ENCODE measurements at regions not wholly inside any gene's neighbourhood (a gene's known extent, or its start where the extent isn't known, plus 50 kb on each side); places are given as distances from the start of the nearest gene placed in this dataset.

DNA sequence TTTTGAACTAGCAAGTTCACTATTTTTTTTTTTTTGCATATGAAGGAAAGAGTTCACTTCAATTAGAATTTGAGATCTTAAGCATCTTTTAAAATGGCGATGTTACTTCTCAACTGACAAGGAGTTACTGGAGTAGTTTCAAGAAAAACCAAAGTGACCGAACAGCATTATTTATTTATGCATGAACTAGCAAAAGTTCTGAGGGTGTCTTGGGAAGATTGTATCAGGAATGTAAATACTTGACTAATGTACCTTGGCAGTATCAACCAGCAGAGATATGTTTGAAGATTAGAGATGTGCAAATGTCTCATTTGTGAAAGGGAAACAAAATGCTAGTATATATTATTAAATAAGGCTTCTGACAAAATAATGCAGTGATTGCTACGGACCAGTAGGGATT is 203.9 kb downstream of the KBTBD8 start:
- Histone ChIP-seq H4K5ac (ENCODE audit: insufficient read length, low read depth, low read length) (no peak overlapping the region), H3K9ac (replicated peaks in 1 of 4; ENCODE audit: extremely low read depth in 1 of 4, low read depth in 3 of 4, low read length in 3 of 4) (no peak overlapping the region), H2AK5ac (ENCODE audit: low read depth, low read length) (no peak overlapping the region), H2BK15ac (ENCODE audit: low read length) (no peak overlapping the region), H3K4me3 (ENCODE audit: extremely low read depth in 1 of 4, insufficient read depth in 2 of 4, low read depth in 3 of 4, low read length in 4 of 4) (no peak overlapping the region), H3K27me3 (replicated peaks in 1 of 4; ENCODE audit: control insufficient read depth in 3 of 4, extremely low read depth in 1 of 4, insufficient read depth in 3 of 4, low read length in 3 of 4) (no peaks in the 10 kb centered on the region; a peak in 1 of 7 replicates), H2BK120ac (replicated peaks; ENCODE audit: low read depth, low read length) (no peak overlapping the region), H2BK12ac (ENCODE audit: low read depth, low read length) (no peak overlapping the region), H2BK20ac (ENCODE audit: low read length) (no peak overlapping the region), H3K56ac (replicated peaks; ENCODE audit: insufficient read length, low read depth, low read length) (no peak overlapping the region), H3K18ac (ENCODE audit: extremely low read depth, low read length) (no peak overlapping the region), H4K20me1 (replicated peaks in 1 of 2; ENCODE audit: control insufficient read depth in 1 of 2, insufficient read depth in 2 of 2, low read length in 2 of 2) (no peaks in the 10 kb centered on the region), H4K8ac (ENCODE audit: extremely low read depth, insufficient read depth, low read length) (no peak overlapping the region), H2AFZ (ENCODE audit: low read length) (no peak overlapping the region), H3K79me1 (ENCODE audit: low read depth, low read length) (no peaks in the 10 kb centered on the region), H2BK5ac (ENCODE audit: low read depth, low read length) (no peak overlapping the region), H3K4me2 (ENCODE audit: insufficient read depth in 1 of 2, low read depth in 2 of 2, low read length in 2 of 2) (no peak overlapping the region), H3K23me2 (ENCODE audit: low read depth, low read length) (no peaks in the 10 kb centered on the region), H3K79me2 (ENCODE audit: control insufficient read depth in 1 of 2, insufficient read depth in 2 of 2, low read length in 2 of 2) (no peaks in the 10 kb centered on the region), H3K4me1 (replicated peaks in 1 of 4; ENCODE audit: control insufficient read depth in 3 of 4, insufficient read depth in 4 of 4, low read length in 3 of 4) (peaks cover 0 to 3% (median 2%) of the 10 kb centered on the region in 4 experiments; a peak in 2 of 7 replicates), H3K9me3 (ENCODE audit: insufficient read depth in 2 of 2, low read depth in 1 of 2, low read length in 1 of 2) (no peaks in the 10 kb centered on the region), H3K23ac (ENCODE audit: insufficient read length) (no peak overlapping the region), H3K27ac (ENCODE audit: low read depth, low read length) (no peak overlapping the region), H3K36me3 (ENCODE audit: control insufficient read depth in 2 of 4, insufficient read depth in 4 of 4, low read length in 3 of 4) (no peaks in the 10 kb centered on the region), H3K14ac (ENCODE audit: insufficient read length) (no peak overlapping the region), H3K4ac (replicated peaks; ENCODE audit: insufficient read length, low read depth, low read length) (no peak overlapping the region), H4K91ac (replicated peaks; ENCODE audit: insufficient read length, low read length) (no peak overlapping the region)
- DNase-seq (ENCODE audit: low read depth in 1 of 2, low spot score in 2 of 2) (no peak), FAIRE-seq (no peak)
- ChIA-PET CTCF (ENCODE audit: partially characterized antibody) (interaction anchor here (0.8 to 1.1 kb wide), 2 partner anchors 9 to 21 kb away, joined by 3 read pairs; no protein-coding TSS in a partner anchor), POLR2A (ENCODE audit: partially characterized antibody) (no interaction called here)
- 92% methylated on average over 3 of the region's 3 CpGs; no CpG with 5 or more reads in 1 of the 2 experiments for WGBS, 2 experiments (ENCODE audit: extremely low coverage in 1 of 2, insufficient coverage in 1 of 2, insufficient read length in 1 of 2, insufficient replicate concordance in 2 of 2, low coverage in 1 of 2, low lambda C conversion rate in 2 of 2, missing lambda C conversion rate in 1 of 2)
- TF ChIP-seq ZNF274 (IDR thresholded peaks at IDR 0.05; ENCODE audit: borderline replicate concordance, extremely low read depth, low read length): no peak
- no peak for TF ChIP-seq SRF (IDR thresholded peaks at IDR 0.05; ENCODE audit: low read depth, low read length)
- no peak for TF ChIP-seq KDM4A (IDR thresholded peaks at IDR 0.05; ENCODE audit: low read depth, low read length, severe bottlenecking)
- TF ChIP-seq, protein P1, sequence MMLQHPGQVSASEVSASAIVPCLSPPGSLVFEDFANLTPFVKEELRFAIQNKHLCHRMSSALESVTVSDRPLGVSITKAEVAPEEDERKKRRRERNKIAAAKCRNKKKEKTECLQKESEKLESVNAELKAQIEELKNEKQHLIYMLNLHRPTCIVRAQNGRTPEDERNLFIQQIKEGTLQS (IDR thresholded peaks at IDR 0.05; ENCODE audit: insufficient read depth, low read depth, low read length): no peak
- no peak for TF ChIP-seq PHF8 (conservative IDR thresholded peaks at IDR 0.05; ENCODE audit: low read depth, low read length)
- no peak for TF ChIP-seq GTF2F1 (IDR thresholded peaks at IDR 0.05; ENCODE audit: borderline replicate concordance, low read depth, low read length)
- TF ChIP-seq CBX5 (IDR thresholded peaks at IDR 0.05; ENCODE audit: low read depth, low read length): no peak
- TF ChIP-seq KDM1A (IDR thresholded peaks at IDR 0.05; ENCODE audit: borderline replicate concordance, low read length): no peak
- TF ChIP-seq FOSL1 (IDR thresholded peaks at IDR 0.05; ENCODE audit: insufficient read depth, low read depth, low read length): no peak
- TF ChIP-seq MAFK (IDR thresholded peaks at IDR 0.05; ENCODE audit: low read depth, low read length): no peak
- TF ChIP-seq BACH1 (IDR thresholded peaks at IDR 0.05; ENCODE audit: low read length): no peak
- no peak for TF ChIP-seq YY1 (IDR thresholded peaks at IDR 0.05; ENCODE audit: low read depth, low read length)
- no peak for TF ChIP-seq BRCA1 (IDR thresholded peaks at IDR 0.05; ENCODE audit: low read depth, low read length)
- no peak for TF ChIP-seq RNF2 (IDR thresholded peaks at IDR 0.05; ENCODE audit: borderline replicate concordance, low read depth, low read length, missing control alignments, poor library complexity, severe bottlenecking)

All from H1 (cell line).